Right atrium auricular region (tissue), 2 donors: ENCODE measurements at regions not wholly inside any gene's neighbourhood (a gene's known extent, or its start where the extent isn't known, plus 50 kb on each side); places are given as distances from the start of the nearest gene placed in this dataset.

Experiments
- DNase-seq: peaks from one replicate; pipeline ENCODE4 v3.0.0-alpha.2; 2019; ENCODE audit warnings: low spot score
- H3K27ac ChIP-seq, 2 donors: fragments of 200-600 bp; sonication (generic); 1 replicate in 1 of 2; 2 replicates in 1 of 2; pipeline ENCODE4 v1.5.1; 2016 to 2019
- H3K27me3 ChIP-seq, 2 donors: fragments of 200-600 bp; sonication (generic); one replicate each; pipeline versions ENCODE4 v1.5.1 to v1.6.0; 2017 to 2019
- H3K36me3 ChIP-seq: fragments of 200-600 bp; sonication (generic); one replicate; pipeline ENCODE4 v1.5.1; 2016
- H3K4me1 ChIP-seq, 2 donors: fragments of 200-600 bp; sonication (generic); one replicate each; pipeline versions ENCODE4 v1.5.1 to v1.6.0; 2017 to 2019
- H3K4me3 ChIP-seq, 2 donors: fragments of 200-600 bp; sonication (generic); 1 replicate in 1 of 2; 2 replicates in 1 of 2; pipeline ENCODE4 v1.5.1; 2017 to 2019; ENCODE audit warnings: mild to moderate bottlenecking in 1 of 2, moderate library complexity in 1 of 2
- H3K9me3 ChIP-seq, 2 donors: fragments of 200-600 bp; sonication (generic); one replicate each; pipeline ENCODE4 v1.5.1; 2019
- TF ChIP-seq, protein P1 (sequence below), 2 donors: fragments of 200-600 bp; sonication (generic); IDR thresholded peaks; one replicate each; pipeline ENCODE4 v1.5.1; 2019; ENCODE audit warnings: antibody characterized with exemption in 2 of 2

DNA sequence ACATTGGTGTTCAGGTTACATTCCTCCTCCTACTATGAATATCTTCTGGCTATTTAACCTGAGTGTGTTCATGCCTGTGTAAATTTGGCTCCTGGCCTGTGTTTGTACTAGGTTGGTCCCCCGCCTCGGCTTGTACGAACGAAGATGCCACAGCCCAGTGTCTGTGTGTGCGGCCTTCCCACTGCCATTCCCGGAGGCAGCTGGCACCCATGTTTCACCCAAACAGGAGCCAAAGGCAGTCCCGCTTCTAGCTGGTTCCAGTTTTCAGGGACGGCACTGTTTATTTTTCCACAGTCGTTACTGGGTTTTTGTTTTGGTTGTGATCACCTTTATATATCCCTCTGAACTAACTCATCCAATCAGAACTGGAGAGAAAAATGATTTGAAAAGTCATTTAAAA lies 102.5 kb upstream of the ZNF536 start:
- Histone ChIP-seq H3K27ac (no peak overlapping the region), H3K36me3 (no peaks in the 10 kb centered on the region)
- TF ChIP-seq, protein P1, sequence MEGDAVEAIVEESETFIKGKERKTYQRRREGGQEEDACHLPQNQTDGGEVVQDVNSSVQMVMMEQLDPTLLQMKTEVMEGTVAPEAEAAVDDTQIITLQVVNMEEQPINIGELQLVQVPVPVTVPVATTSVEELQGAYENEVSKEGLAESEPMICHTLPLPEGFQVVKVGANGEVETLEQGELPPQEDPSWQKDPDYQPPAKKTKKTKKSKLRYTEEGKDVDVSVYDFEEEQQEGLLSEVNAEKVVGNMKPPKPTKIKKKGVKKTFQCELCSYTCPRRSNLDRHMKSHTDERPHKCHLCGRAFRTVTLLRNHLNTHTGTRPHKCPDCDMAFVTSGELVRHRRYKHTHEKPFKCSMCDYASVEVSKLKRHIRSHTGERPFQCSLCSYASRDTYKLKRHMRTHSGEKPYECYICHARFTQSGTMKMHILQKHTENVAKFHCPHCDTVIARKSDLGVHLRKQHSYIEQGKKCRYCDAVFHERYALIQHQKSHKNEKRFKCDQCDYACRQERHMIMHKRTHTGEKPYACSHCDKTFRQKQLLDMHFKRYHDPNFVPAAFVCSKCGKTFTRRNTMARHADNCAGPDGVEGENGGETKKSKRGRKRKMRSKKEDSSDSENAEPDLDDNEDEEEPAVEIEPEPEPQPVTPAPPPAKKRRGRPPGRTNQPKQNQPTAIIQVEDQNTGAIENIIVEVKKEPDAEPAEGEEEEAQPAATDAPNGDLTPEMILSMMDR (IDR thresholded peaks at IDR 0.05), result no peak

GRCh38 chr19:30271816-30272215 lies 100.4 kb upstream of the ZNF536 start:
- Histone ChIP-seq H3K9me3 (peaks cover 0 to 20% of the 10 kb centered on the region in 2 donors), H3K4me3 (no peak overlapping the region), H3K36me3 (no peaks in the 10 kb centered on the region), H3K27ac (no peak overlapping the region), H3K4me1 (peaks cover 0 to 6% of the 10 kb centered on the region in 2 donors), H3K27me3 (no peaks in the 10 kb centered on the region)
- TF ChIP-seq, protein P1 (IDR thresholded peaks at IDR 0.05), result no peak
- no peak for DNase-seq

More for the DNA sequence above, 102.5 kb upstream of the ZNF536 start:
- H3K9me3 ChIP-seq, result peaks cover 0 to 20% of the 10 kb centered on the region in 2 donors
- no peaks in the 10 kb centered on the region for H3K4me1 ChIP-seq
- DNase-seq, result no peak
- no peak overlapping the region for H3K4me3 ChIP-seq
- H3K27me3 ChIP-seq, result no peaks in the 10 kb centered on the region

DNA sequence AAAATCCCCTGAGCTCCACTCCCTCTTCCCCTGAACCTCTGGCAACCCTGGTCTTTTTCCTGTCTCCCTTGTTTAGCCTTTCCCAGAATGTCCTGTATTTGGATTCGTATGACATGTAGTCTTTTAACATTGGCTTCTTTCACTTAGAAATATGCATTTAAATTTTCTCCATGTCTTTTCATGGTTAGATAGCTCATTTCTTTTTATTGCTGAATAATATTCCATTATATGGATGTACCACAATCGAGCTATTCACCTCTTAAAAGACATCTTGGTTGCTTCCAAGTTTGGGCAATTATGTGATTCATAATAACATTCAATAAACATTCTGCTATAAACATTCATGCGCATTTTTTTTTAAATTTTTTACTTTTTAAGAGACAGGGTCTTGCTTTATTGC lies 99.6 kb upstream of the ZNF536 start:
- no peak for DNase-seq
- Histone ChIP-seq H3K36me3 (no peaks in the 10 kb centered on the region), H3K4me3 (no peak overlapping the region), H3K4me1 (peaks cover 0 to 6% of the 10 kb centered on the region in 2 donors), H3K27ac (no peak overlapping the region), H3K27me3 (no peaks in the 10 kb centered on the region), H3K9me3 (peaks cover 0 to 20% of the 10 kb centered on the region in 2 donors)
- TF ChIP-seq, protein P1 (IDR thresholded peaks at IDR 0.05), result no peak

GRCh38 chr19:30273184-30273583 lies 99.0 kb upstream of the ZNF536 start:
- Histone ChIP-seq H3K27ac (no peak overlapping the region), H3K4me3 (no peak overlapping the region), H3K36me3 (no peaks in the 10 kb centered on the region), H3K27me3 (no peaks in the 10 kb centered on the region), H3K4me1 (peaks cover 0 to 6% of the 10 kb centered on the region in 2 donors), H3K9me3 (peaks cover 0 to 20% of the 10 kb centered on the region in 2 donors)
- DNase-seq, result no peak
- TF ChIP-seq, protein P1 (IDR thresholded peaks at IDR 0.05), result no peak

GRCh38 chr19:30274987-30275386 lies 97.2 kb upstream of the ZNF536 start:
- no peak overlapping the region for H3K4me3 ChIP-seq
- TF ChIP-seq, protein P1 (IDR thresholded peaks at IDR 0.05), result no peak
- no peaks in the 10 kb centered on the region for H3K36me3 ChIP-seq
- peaks cover 0 to 20% of the 10 kb centered on the region in 2 donors for H3K9me3 ChIP-seq
- no peaks in the 10 kb centered on the region for H3K27me3 ChIP-seq
- no peak overlapping the region for H3K27ac ChIP-seq
- DNase-seq, result no peak
- H3K4me1 ChIP-seq, result peaks cover 0 to 6% of the 10 kb centered on the region in 2 donors
